HEK293 (cell line): ENCODE measurements at regions not wholly inside any gene's neighbourhood (a gene's known extent, or its start where the extent isn't known, plus 50 kb on each side); places are given as distances from the start of the nearest gene placed in this dataset.

Experiments
- CTCF ChIA-PET: fragments of 350-600 bp; formaldehyde crosslinking; extraction: SDS; loops from one replicate; lab custom pipeline; 2021; ENCODE audit warnings: antibody characterized with exemption; lab: Yijun Ruan, JAX
- POLR2A ChIA-PET: fragments of 300-600 bp; formaldehyde crosslinking; extraction: SDS; loops from one replicate; lab custom pipeline; 2020; ENCODE audit warnings: antibody characterized with exemption, inconsistent platforms; lab: Yijun Ruan, JAX
- H3K27ac ChIP-seq: fragments of 200-500 bp; sonication (Bioruptor generic); 2 replicates; pipeline ENCODE4 v1.5.1; 2014; ENCODE audit warnings: low read depth, low read length, control low read depth, inconsistent platforms; ENCODE audit errors: extremely low read depth
- H3K36me3 ChIP-seq, 2 experiments: fragments of 200-500 bp in 1 of 2; sonication (Bioruptor generic) in 1 of 2; 1 replicate in 1 of 2; 2 replicates in 1 of 2; pipeline ENCODE4 v1.5.1; 2014 to 2017; ENCODE audit warnings: inconsistent platforms in 2 of 2, low read length in 2 of 2; ENCODE audit not compliant: control insufficient read depth in 2 of 2, insufficient read depth in 1 of 2
- H3K4me1 ChIP-seq: fragments of 200-500 bp; sonication (Bioruptor generic); 2 replicates; pipeline ENCODE4 v1.5.1; 2014; ENCODE audit warnings: mild to moderate bottlenecking, low read length, inconsistent platforms; ENCODE audit not compliant: control insufficient read depth, insufficient read depth
- H3K4me3 ChIP-seq: 2 replicates; pipeline ENCODE4 v1.5.1; 2011; ENCODE audit warnings: low read depth, mild to moderate bottlenecking, control low read depth, low read length, moderate library complexity
- H3K9me3 ChIP-seq: fragments of 200-500 bp; sonication (Bioruptor generic); 2 replicates; pipeline ENCODE4 v1.5.1; 2014; ENCODE audit warnings: low read depth, low read length, inconsistent platforms; ENCODE audit not compliant: control insufficient read depth, insufficient read depth
- KLF1 ChIP-seq: fragments of 450-650 bp; formaldehyde crosslinking; IDR thresholded peaks from 2 replicates; pipeline ENCODE4 v1.5.1; 2016; ENCODE audit warnings: missing biosample characterization, missing genetic modification characterization
- MEIS1 ChIP-seq: sonication (generic); formaldehyde crosslinking; IDR thresholded peaks from 2 replicates; pipeline ENCODE4 v1.8.1; 2022; ENCODE audit warnings: missing genetic modification reagents, mild to moderate bottlenecking, borderline replicate concordance
- MYNN ChIP-seq: fragments of 450-650 bp; formaldehyde crosslinking; IDR thresholded peaks from 2 replicates; pipeline ENCODE4 v1.5.1; 2016; ENCODE audit warnings: missing biosample characterization, missing genetic modification characterization, borderline replicate concordance
- OVOL3 ChIP-seq: fragments of 450-650 bp; formaldehyde crosslinking; IDR thresholded peaks from 2 replicates; pipeline ENCODE4 v1.5.1; 2016; ENCODE audit warnings: missing biosample characterization, missing genetic modification characterization
- PRDM1 ChIP-seq: fragments of 450-650 bp; formaldehyde crosslinking; IDR thresholded peaks from 2 replicates; pipeline ENCODE4; 2016; ENCODE audit warnings: missing biosample characterization, missing genetic modification characterization
- REPIN1 ChIP-seq: fragments of 450-650 bp; formaldehyde crosslinking; IDR thresholded peaks from 2 replicates; pipeline ENCODE4 v1.5.1; 2017; ENCODE audit warnings: missing biosample characterization, missing genetic modification characterization, low read depth
- SALL2 ChIP-seq: fragments of 450-650 bp; formaldehyde crosslinking; IDR thresholded peaks from 2 replicates; pipeline ENCODE4 v1.5.0; 2017; ENCODE audit warnings: missing biosample characterization, mild to moderate bottlenecking, missing genetic modification characterization, borderline replicate concordance
- TRIM28 ChIP-seq: IDR thresholded peaks from 2 replicates; pipeline ENCODE4 v1.6.1; 2011; ENCODE audit warnings: low read length, control low read depth, borderline replicate concordance
- ZFP3 ChIP-seq: fragments of 450-650 bp; formaldehyde crosslinking; IDR thresholded peaks from 2 replicates; pipeline ENCODE4 v1.5.1; 2016; ENCODE audit warnings: low read depth, missing biosample characterization, missing genetic modification characterization
- ZNF138 ChIP-seq: fragments of 450-650 bp; formaldehyde crosslinking; IDR thresholded peaks from 2 replicates; pipeline ENCODE4 v1.5.1; 2016; ENCODE audit warnings: missing biosample characterization, missing genetic modification characterization, borderline replicate concordance
- ZNF140 ChIP-seq: fragments of 450-650 bp; formaldehyde crosslinking; IDR thresholded peaks from 2 replicates; pipeline ENCODE4 v1.5.1; 2016; ENCODE audit warnings: missing biosample characterization, missing genetic modification characterization
- ZNF292 ChIP-seq: fragments of 450-650 bp; formaldehyde crosslinking; IDR thresholded peaks from 2 replicates; pipeline ENCODE4 v1.5.1; 2016; ENCODE audit warnings: low read depth, missing biosample characterization, missing genetic modification characterization, borderline replicate concordance
- ZNF341 ChIP-seq: fragments of 450-650 bp; formaldehyde crosslinking; IDR thresholded peaks from 2 replicates; pipeline ENCODE4; 2016; ENCODE audit warnings: low read depth, missing biosample characterization, missing genetic modification characterization
- ZNF423 ChIP-seq: fragments of 450-650 bp; formaldehyde crosslinking; IDR thresholded peaks from 2 replicates; pipeline ENCODE4 v1.5.1; 2016; ENCODE audit warnings: missing biosample characterization, missing genetic modification characterization
- ZNF426 ChIP-seq: fragments of 450-650 bp; formaldehyde crosslinking; IDR thresholded peaks from 2 replicates; pipeline ENCODE4 v1.5.1; 2017; ENCODE audit warnings: missing biosample characterization, missing genetic modification characterization, mild to moderate bottlenecking, inconsistent platforms, moderate library complexity
- ZNF571 ChIP-seq: fragments of 450-650 bp; formaldehyde crosslinking; IDR thresholded peaks from 2 replicates; pipeline ENCODE4 v1.5.0; 2017; ENCODE audit warnings: missing biosample characterization, missing genetic modification characterization
- ZNF830 ChIP-seq: fragments of 450-650 bp; IDR thresholded peaks from 2 replicates; pipeline ENCODE4 v1.5.0; 2018; ENCODE audit warnings: missing biosample characterization, missing genetic modification characterization, low read depth, mild to moderate bottlenecking, moderate library complexity
- ZNF837 ChIP-seq: fragments of 450-650 bp; formaldehyde crosslinking; IDR thresholded peaks from 2 replicates; pipeline ENCODE4 v1.5.1; 2016; ENCODE audit warnings: missing biosample characterization, missing genetic modification characterization
- ZNF843 ChIP-seq: fragments of 450-650 bp; formaldehyde crosslinking; IDR thresholded peaks from 2 replicates; pipeline ENCODE4 v1.5.1; 2016; ENCODE audit warnings: missing biosample characterization, missing genetic modification characterization
- ZSCAN4 ChIP-seq: fragments of 450-650 bp; formaldehyde crosslinking; IDR thresholded peaks from 2 replicates; pipeline ENCODE4 v1.5.1; 2017; ENCODE audit warnings: missing biosample characterization, missing genetic modification characterization

- H3K27ac ChIP-seq: no peak overlapping the region
- CTCF ChIA-PET: no interaction called here
- H3K4me1 ChIP-seq: 0 out of 2 replicates have a peak, but pooled peaks cover 5% of the 10 kb centered on the region
- H3K4me3 ChIP-seq: no peak overlapping the region
- H3K36me3 ChIP-seq: no peaks in the 10 kb centered on the region
- POLR2A ChIA-PET: no interaction called here
- TF ChIP-seq ZNF830 (tag by site-specific recombination) (no peak), ZNF138 (tag by site-specific recombination) (no peak), ZNF292 (no peak), ZNF140 (tag by site-specific recombination) (no peak), ZNF423 (tag by site-specific recombination) (no peak), MYNN (tag by site-specific recombination) (no peak), SALL2 (tag by site-specific recombination) (no peak), REPIN1 (tag by site-specific recombination) (no peak), ZNF843 (tag by site-specific recombination) (no peak), ZFP3 (tag by site-specific recombination) (no peak), ZNF341 (no peak), KLF1 (tag by site-specific recombination) (no peak)
- TF ChIP-seq, all 188 proteins: peak for 0
- no peaks in the 10 kb centered on the region for H3K9me3 ChIP-seq
These were observed 320.3 kb upstream of the ZNF32 start for GRCh38 chr10:43968961-43969360.

GRCh38 chr10:43968076-43968475, 319.4 kb upstream of the ZNF32 start:
- Histone ChIP-seq H3K36me3 (no peaks in the 10 kb centered on the region), H3K27ac (no peak overlapping the region), H3K4me1 (0 out of 2 replicates have a peak, but pooled peaks cover 5% of the 10 kb centered on the region), H3K9me3 (no peaks in the 10 kb centered on the region), H3K4me3 (no peak overlapping the region)
- CTCF ChIA-PET: no interaction called here
- POLR2A ChIA-PET: no interaction called here
- TF ChIP-seq MEIS1 (CRISPR knock-in tag): no peak

GRCh38 chr10:43966571-43966965, 317.9 kb upstream of the ZNF32 start:
- ChIA-PET CTCF (no interaction called here), POLR2A (no interaction called here)
- Histone ChIP-seq H3K27ac (no peak overlapping the region), H3K9me3 (no peaks in the 10 kb centered on the region), H3K36me3 (no peaks in the 10 kb centered on the region), H3K4me3 (no peak overlapping the region), H3K4me1 (0 out of 2 replicates have a peak, but pooled peaks cover 5% of the 10 kb centered on the region)
- TF ChIP-seq ZNF426 (no peak), ZNF138 (tag by site-specific recombination) (no peak), TRIM28 (no peak), ZNF837 (tag by site-specific recombination) (no peak), ZNF571 (tag by site-specific recombination) (no peak), OVOL3 (tag by site-specific recombination) (no peak), PRDM1 (tag by site-specific recombination) (no peak), REPIN1 (tag by site-specific recombination) (no peak), ZSCAN4 (tag by site-specific recombination) (no peak)
